Fibroblast of lung (primary cell): ENCODE measurements at regions not wholly inside any gene's neighbourhood (a gene's known extent, or its start where the extent isn't known, plus 50 kb on each side); places are given as distances from the start of the nearest gene placed in this dataset.

ENCODE experiments used
- EZH2 ChIP-seq: IDR thresholded peaks from 2 replicates; pipeline ENCODE4 v1.5.1; 2012; ENCODE audit warnings: low read length, control low read depth, mild to moderate bottlenecking; ENCODE audit errors: missing control alignments
- TF ChIP-seq, protein P1 (sequence below), 2 donors: IDR thresholded peaks in 1 of 2; conservative IDR thresholded peaks in 1 of 2; 1 replicate in 1 of 2; 2 replicates in 1 of 2; pipeline ENCODE4 v1.5.1; 2011 to 2012; ENCODE audit warnings: low read length in 2 of 2, control low read depth in 1 of 2, inconsistent platforms in 1 of 2, low read depth in 1 of 2, mild to moderate bottlenecking in 1 of 2

DNA sequence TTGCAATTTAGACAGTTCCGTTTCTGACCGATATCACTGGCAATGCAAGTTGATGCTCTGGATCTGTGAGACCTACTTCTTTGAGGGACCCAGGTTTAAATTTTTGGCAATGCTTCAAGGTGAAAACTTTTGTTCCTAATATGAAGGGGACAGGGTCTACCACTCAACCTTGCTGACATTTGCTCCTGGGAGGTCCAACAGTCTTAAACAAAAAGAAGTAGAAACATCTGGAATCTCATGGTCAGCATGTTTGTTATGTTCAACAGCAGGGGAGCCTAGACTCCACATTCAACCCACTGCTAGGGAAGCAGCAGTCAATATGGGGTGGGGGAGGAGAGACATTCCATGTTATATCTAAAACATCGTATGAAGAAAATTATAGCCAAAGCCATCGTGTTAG lies 196.4 kb downstream of the SIM1 start:
- TF ChIP-seq, protein P1, sequence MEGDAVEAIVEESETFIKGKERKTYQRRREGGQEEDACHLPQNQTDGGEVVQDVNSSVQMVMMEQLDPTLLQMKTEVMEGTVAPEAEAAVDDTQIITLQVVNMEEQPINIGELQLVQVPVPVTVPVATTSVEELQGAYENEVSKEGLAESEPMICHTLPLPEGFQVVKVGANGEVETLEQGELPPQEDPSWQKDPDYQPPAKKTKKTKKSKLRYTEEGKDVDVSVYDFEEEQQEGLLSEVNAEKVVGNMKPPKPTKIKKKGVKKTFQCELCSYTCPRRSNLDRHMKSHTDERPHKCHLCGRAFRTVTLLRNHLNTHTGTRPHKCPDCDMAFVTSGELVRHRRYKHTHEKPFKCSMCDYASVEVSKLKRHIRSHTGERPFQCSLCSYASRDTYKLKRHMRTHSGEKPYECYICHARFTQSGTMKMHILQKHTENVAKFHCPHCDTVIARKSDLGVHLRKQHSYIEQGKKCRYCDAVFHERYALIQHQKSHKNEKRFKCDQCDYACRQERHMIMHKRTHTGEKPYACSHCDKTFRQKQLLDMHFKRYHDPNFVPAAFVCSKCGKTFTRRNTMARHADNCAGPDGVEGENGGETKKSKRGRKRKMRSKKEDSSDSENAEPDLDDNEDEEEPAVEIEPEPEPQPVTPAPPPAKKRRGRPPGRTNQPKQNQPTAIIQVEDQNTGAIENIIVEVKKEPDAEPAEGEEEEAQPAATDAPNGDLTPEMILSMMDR (conservative IDR thresholded peaks at IDR 0.05 in 1 of 2, IDR thresholded peaks at IDR 0.05 in 1 of 2; ENCODE audit: low read depth in 1 of 2, low read length in 2 of 2), result no peak
- no peak for TF ChIP-seq EZH2
